ENCODE measurements at regions not wholly inside any gene's neighbourhood (a gene's known extent, or its start where the extent isn't known, plus 50 kb on each side); places are given as distances from the start of the nearest gene placed in this dataset.

- H3K27me3 Mint-ChIP-seq: no peaks in the 10 kb centered on the region
- H3K27ac Mint-ChIP-seq: no peak overlapping the region
- no peak for TF ChIP-seq CTCF (conservative IDR thresholded peaks at IDR 0.05)
- DNase-seq (ENCODE audit: extremely low spot score, unreplicated experiment): no peak
- H3K4me1 Mint-ChIP-seq (ENCODE audit: unreplicated experiment): no peaks in the 10 kb centered on the region
- no peaks in the 10 kb centered on the region for H3K9me3 Mint-ChIP-seq
- H3K4me3 Mint-ChIP-seq: no peak overlapping the region
- no peaks in the 10 kb centered on the region for H3K36me3 Mint-ChIP-seq
Observed at GRCh38 chr16:7938175-7938574, 605.5 kb downstream of the RBFOX1 start.

GRCh38 chr16:7921345-7921744 is 588.7 kb downstream of the RBFOX1 start:
- no peaks in the 10 kb centered on the region for H3K27me3 Mint-ChIP-seq
- no peak for DNase-seq (ENCODE audit: extremely low spot score, unreplicated experiment)

GRCh38 chr16:7919782-7920181 is 587.1 kb downstream of the RBFOX1 start:
- H3K4me1 Mint-ChIP-seq (ENCODE audit: unreplicated experiment): no peaks in the 10 kb centered on the region
- no peak for TF ChIP-seq CTCF (conservative IDR thresholded peaks at IDR 0.05)
- DNase-seq (ENCODE audit: extremely low spot score, unreplicated experiment): no peak
- no peaks in the 10 kb centered on the region for H3K27me3 Mint-ChIP-seq
- no peak overlapping the region for H3K27ac Mint-ChIP-seq
- no peaks in the 10 kb centered on the region for H3K36me3 Mint-ChIP-seq
- H3K9me3 Mint-ChIP-seq: no peaks in the 10 kb centered on the region
- no peak overlapping the region for H3K4me3 Mint-ChIP-seq

More at GRCh38 chr16:7921345-7921744, 588.7 kb downstream of the RBFOX1 start:
- Mint-ChIP-seq H3K4me1 (ENCODE audit: unreplicated experiment) (no peaks in the 10 kb centered on the region), H3K4me3 (no peak overlapping the region), H3K9me3 (no peaks in the 10 kb centered on the region), H3K27ac (no peak overlapping the region), H3K36me3 (no peaks in the 10 kb centered on the region)
- no peak for TF ChIP-seq CTCF (conservative IDR thresholded peaks at IDR 0.05)

GRCh38 chr16:7914748-7915147 is 582.1 kb downstream of the RBFOX1 start:
- no peak overlapping the region for H3K4me3 Mint-ChIP-seq
- H3K27me3 Mint-ChIP-seq: peaks cover 4% of the 10 kb centered on the region
- no peak for DNase-seq (ENCODE audit: extremely low spot score, unreplicated experiment)
- TF ChIP-seq CTCF (conservative IDR thresholded peaks at IDR 0.05): no peak
- H3K27ac Mint-ChIP-seq: no peak overlapping the region
- no peaks in the 10 kb centered on the region for H3K36me3 Mint-ChIP-seq
- no peaks in the 10 kb centered on the region for H3K4me1 Mint-ChIP-seq (ENCODE audit: unreplicated experiment)
- H3K9me3 Mint-ChIP-seq: no peaks in the 10 kb centered on the region

GRCh38 chr16:7912132-7912531 is 579.5 kb downstream of the RBFOX1 start:
- no peaks in the 10 kb centered on the region for H3K36me3 Mint-ChIP-seq
- no peaks in the 10 kb centered on the region for H3K4me1 Mint-ChIP-seq (ENCODE audit: unreplicated experiment)
- no peaks in the 10 kb centered on the region for H3K9me3 Mint-ChIP-seq
- no peak overlapping the region for H3K27ac Mint-ChIP-seq
- TF ChIP-seq CTCF (conservative IDR thresholded peaks at IDR 0.05): no peak
- no peak overlapping the region for H3K4me3 Mint-ChIP-seq
- H3K27me3 Mint-ChIP-seq: peaks cover 7% of the 10 kb centered on the region
- DNase-seq (ENCODE audit: extremely low spot score, unreplicated experiment): no peak

- peaks cover 7% of the 10 kb centered on the region for H3K27me3 Mint-ChIP-seq
- H3K4me1 Mint-ChIP-seq (ENCODE audit: unreplicated experiment): no peaks in the 10 kb centered on the region
- no peaks in the 10 kb centered on the region for H3K36me3 Mint-ChIP-seq
- no peaks in the 10 kb centered on the region for H3K9me3 Mint-ChIP-seq
- DNase-seq (ENCODE audit: extremely low spot score, unreplicated experiment): no peak
- H3K4me3 Mint-ChIP-seq: no peak overlapping the region
- no peak for TF ChIP-seq CTCF (conservative IDR thresholded peaks at IDR 0.05)
- no peak overlapping the region for H3K27ac Mint-ChIP-seq
Observed at GRCh38 chr16:7910116-7910515, 577.5 kb downstream of the RBFOX1 start.
